HEK293T (cell line): ENCODE measurements at regions not wholly inside any gene's neighbourhood (a gene's known extent, or its start where the extent isn't known, plus 50 kb on each side); places are given as distances from the start of the nearest gene placed in this dataset.

Source experiments
- FOXA1 ChIP-seq: fragments of 450-650 bp; IDR thresholded peaks from 2 replicates; pipeline ENCODE4 v1.6.1; 2016; ENCODE audit warnings: mild to moderate bottlenecking
- FOXK2 ChIP-seq: fragments of 450-650 bp; IDR thresholded peaks from 2 replicates; pipeline ENCODE4 v1.6.1; 2016; ENCODE audit warnings: mild to moderate bottlenecking
- FOXM1 ChIP-seq: fragments of 450-650 bp; IDR thresholded peaks from 2 replicates; pipeline ENCODE4 v1.6.1; 2017; ENCODE audit warnings: mild to moderate bottlenecking, borderline replicate concordance
- HDGF ChIP-seq: fragments of 450-650 bp; IDR thresholded peaks from 2 replicates; pipeline ENCODE4 v1.6.1; 2017; ENCODE audit warnings: antibody characterized with exemption, borderline replicate concordance
- L3MBTL2 ChIP-seq: fragments of 450-650 bp; conservative IDR thresholded peaks from 2 replicates; pipeline ENCODE4 v1.6.1; 2016; ENCODE audit warnings: mild to moderate bottlenecking
- LEF1 ChIP-seq: fragments of 450-650 bp; IDR thresholded peaks from 2 replicates; pipeline ENCODE4 v1.6.1; 2017; ENCODE audit warnings: mild to moderate bottlenecking, borderline replicate concordance
- SP1 ChIP-seq: fragments of 450-650 bp; IDR thresholded peaks from 2 replicates; pipeline ENCODE4 v1.6.1; 2017
- SUZ12 ChIP-seq: fragments of 450-650 bp; IDR thresholded peaks from 2 replicates; pipeline ENCODE4 v1.6.1; 2016; ENCODE audit warnings: mild to moderate bottlenecking
- TARDBP ChIP-seq: fragments of 450-650 bp; IDR thresholded peaks from 2 replicates; pipeline ENCODE4 v1.6.1; 2016
- ZNF384 ChIP-seq: fragments of 450-650 bp; IDR thresholded peaks from 2 replicates; pipeline ENCODE4 v1.6.1; 2016
- TF ChIP-seq, protein P1 (sequence below): fragments of 450-650 bp; IDR thresholded peaks from 2 replicates; pipeline ENCODE4 v1.6.1; 2016

DNA sequence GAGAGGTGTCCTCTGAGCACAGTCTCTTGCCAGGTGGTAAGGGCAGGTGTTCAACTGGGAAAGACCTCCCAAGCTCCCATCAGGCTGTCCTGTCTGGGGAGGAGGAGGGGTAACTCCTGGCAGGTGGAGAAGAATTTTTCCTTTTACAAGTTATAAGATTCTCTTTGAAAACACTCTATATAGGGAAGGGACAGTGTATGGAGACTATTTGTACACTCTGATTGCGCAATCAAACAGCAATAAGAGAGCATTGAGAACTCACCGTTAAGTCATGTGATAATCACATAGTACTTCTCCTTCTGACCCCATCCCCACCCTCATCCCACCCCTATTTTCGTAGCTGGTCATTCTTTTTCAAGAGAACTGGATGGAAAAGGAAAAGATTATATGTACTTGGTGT lies 179.3 kb upstream of the ZNF644 start:
- TF ChIP-seq ZNF384 (no peak), FOXK2 (no peak), L3MBTL2 (no peak), FOXA1 (no peak), HDGF (no peak), FOXM1 (no peak), SP1 (no peak), SUZ12 (no peak), TARDBP (no peak), LEF1 (no peak)
- TF ChIP-seq, protein P1, sequence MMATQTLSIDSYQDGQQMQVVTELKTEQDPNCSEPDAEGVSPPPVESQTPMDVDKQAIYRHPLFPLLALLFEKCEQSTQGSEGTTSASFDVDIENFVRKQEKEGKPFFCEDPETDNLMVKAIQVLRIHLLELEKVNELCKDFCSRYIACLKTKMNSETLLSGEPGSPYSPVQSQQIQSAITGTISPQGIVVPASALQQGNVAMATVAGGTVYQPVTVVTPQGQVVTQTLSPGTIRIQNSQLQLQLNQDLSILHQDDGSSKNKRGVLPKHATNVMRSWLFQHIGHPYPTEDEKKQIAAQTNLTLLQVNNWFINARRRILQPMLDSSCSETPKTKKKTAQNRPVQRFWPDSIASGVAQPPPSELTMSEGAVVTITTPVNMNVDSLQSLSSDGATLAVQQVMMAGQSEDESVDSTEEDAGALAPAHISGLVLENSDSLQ, result no peak
